Uterus (tissue), 2 donors: ENCODE measurements at regions not wholly inside any gene's neighbourhood (a gene's known extent, or its start where the extent isn't known, plus 50 kb on each side); places are given as distances from the start of the nearest gene placed in this dataset.

ENCODE experiments used
- POLR2A ChIP-seq, 2 donors: fragments of 450-650 bp; IDR thresholded peaks; one replicate each; pipeline ENCODE4 v1.6.1; 2016; ENCODE audit warnings: antibody characterized with exemption in 2 of 2, mild to moderate bottlenecking in 1 of 2, moderate library complexity in 1 of 2
- TF ChIP-seq, protein P1 (sequence below), 4 experiments: fragments of 200-600 bp in 2 of 4; fragments of 450-650 bp in 2 of 4; sonication (generic) in 2 of 4; IDR thresholded peaks; one replicate each; pipeline ENCODE4 v1.5.1; 2016 to 2019; ENCODE audit warnings: antibody characterized with exemption in 4 of 4, mild to moderate bottlenecking in 2 of 4, moderate library complexity in 1 of 4

DNA sequence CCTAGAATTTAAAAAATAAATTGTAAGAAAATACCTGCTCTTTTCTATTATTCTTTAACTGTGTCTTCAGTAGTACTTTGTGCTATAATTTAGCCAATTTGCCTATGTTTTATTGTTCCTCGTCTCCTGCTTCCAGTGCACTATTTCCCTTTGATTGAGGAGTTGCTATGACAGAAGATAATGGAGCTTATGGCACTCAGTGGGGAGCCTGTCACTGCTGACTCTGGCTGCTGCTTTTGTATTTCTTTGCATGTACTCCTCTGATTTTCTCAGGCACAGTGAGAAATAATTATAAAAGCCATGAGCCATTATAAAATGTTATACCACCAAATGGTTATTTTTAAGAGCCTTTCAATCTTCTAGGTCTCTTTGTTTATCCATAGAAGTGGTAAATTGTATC, 1310.8 kb upstream of the SLC39A10 start:
- no peak for TF ChIP-seq POLR2A (IDR thresholded peaks at IDR 0.05)
- TF ChIP-seq, protein P1, sequence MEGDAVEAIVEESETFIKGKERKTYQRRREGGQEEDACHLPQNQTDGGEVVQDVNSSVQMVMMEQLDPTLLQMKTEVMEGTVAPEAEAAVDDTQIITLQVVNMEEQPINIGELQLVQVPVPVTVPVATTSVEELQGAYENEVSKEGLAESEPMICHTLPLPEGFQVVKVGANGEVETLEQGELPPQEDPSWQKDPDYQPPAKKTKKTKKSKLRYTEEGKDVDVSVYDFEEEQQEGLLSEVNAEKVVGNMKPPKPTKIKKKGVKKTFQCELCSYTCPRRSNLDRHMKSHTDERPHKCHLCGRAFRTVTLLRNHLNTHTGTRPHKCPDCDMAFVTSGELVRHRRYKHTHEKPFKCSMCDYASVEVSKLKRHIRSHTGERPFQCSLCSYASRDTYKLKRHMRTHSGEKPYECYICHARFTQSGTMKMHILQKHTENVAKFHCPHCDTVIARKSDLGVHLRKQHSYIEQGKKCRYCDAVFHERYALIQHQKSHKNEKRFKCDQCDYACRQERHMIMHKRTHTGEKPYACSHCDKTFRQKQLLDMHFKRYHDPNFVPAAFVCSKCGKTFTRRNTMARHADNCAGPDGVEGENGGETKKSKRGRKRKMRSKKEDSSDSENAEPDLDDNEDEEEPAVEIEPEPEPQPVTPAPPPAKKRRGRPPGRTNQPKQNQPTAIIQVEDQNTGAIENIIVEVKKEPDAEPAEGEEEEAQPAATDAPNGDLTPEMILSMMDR (IDR thresholded peaks at IDR 0.05): no peak
